K562 (cell line): ENCODE measurements at regions not wholly inside any gene's neighbourhood (a gene's known extent, or its start where the extent isn't known, plus 50 kb on each side); places are given as distances from the start of the nearest gene placed in this dataset.

Experiments used
- ATAC-seq: fragments of 200-7000 bp; cut with Tn5 transposase; 3 replicates; pipeline ENCODE4 v1.9.1; 2020; ENCODE audit warnings: moderate library complexity
- BruUV-seq: library from RNA; stranded (reverse); fragments of 400-500 nt; replicated peaks from 2 replicates; lab custom pipeline; 2021; lab: Mats Ljungman, UMichigan
- CTCF ChIA-PET: fragments of 300-600 bp; formaldehyde crosslinking; extraction: SDS; loops from one replicate; lab custom pipeline; 2021; ENCODE audit warnings: low intra/inter-chr PET ratio; lab: Yijun Ruan, JAX
- POLR2A ChIA-PET: fragments of 300-600, 350-650 bp; sonication (Branson Sonifier 250); formaldehyde crosslinking; extraction: SDS; loops from one replicate; lab custom pipeline; 2021; ENCODE audit warnings: antibody characterized with exemption, inconsistent platforms; lab: Yijun Ruan, JAX
- DNase-seq, 4 experiments: peaks; one replicate each; pipeline versions ENCODE4 v3.0.0 to v3.0.0-alpha.2; 2011 to 2018; ENCODE audit warnings: low spot score in 3 of 4, mixed read lengths in 3 of 4; ENCODE audit errors: extremely low read depth in 1 of 4
- FAIRE-seq: peaks from 2 replicates; lab custom pipeline; 2011; peaks lifted over from hg19 to GRCh38; lab: Jason Lieb, UNC
- H2AFZ ChIP-seq: 2 replicates; pipeline ENCODE4 v1.6.0; 2011; ENCODE audit warnings: low read depth, low read length, control low read depth, inconsistent platforms
- H3K27ac ChIP-seq: fragments of 200-600 bp; 3 replicates; pipeline ENCODE4 v1.8.0; 2011; ENCODE audit warnings: low read depth, mild to moderate bottlenecking, control low read depth, inconsistent platforms, low read length, moderate library complexity, mixed read lengths; ENCODE audit errors: extremely low read depth
- H3K27me3 ChIP-seq, 2 experiments: fragments of 300-600 bp in 1 of 2; 2 replicates in 1 of 2; 3 replicates in 1 of 2; pipeline versions ENCODE4 v1.6.0 to v1.8.0; 2011; ENCODE audit warnings: inconsistent platforms in 2 of 2, low read length in 2 of 2, mild to moderate bottlenecking in 1 of 2, mixed read lengths in 1 of 2, moderate library complexity in 1 of 2; ENCODE audit not compliant: control insufficient read depth in 2 of 2, insufficient read depth in 2 of 2
- H3K36me3 ChIP-seq: fragments of 300-600 bp; 3 replicates; pipeline ENCODE4 v1.8.0; 2011; ENCODE audit warnings: mild to moderate bottlenecking, low read length, inconsistent platforms; ENCODE audit not compliant: control insufficient read depth, insufficient read depth
- H3K4me1 ChIP-seq, 2 experiments: fragments of 200-600 bp in 1 of 2; replicated peaks in 1 of 2; 2 replicates in 1 of 2; 3 replicates in 1 of 2; pipeline versions ENCODE4 v1.5.1 to v1.8.0; 2011; ENCODE audit warnings: inconsistent platforms in 2 of 2, low read length in 2 of 2, mild to moderate bottlenecking in 1 of 2, mixed read lengths in 1 of 2, moderate library complexity in 1 of 2; ENCODE audit not compliant: control insufficient read depth in 2 of 2, insufficient read depth in 2 of 2
- H3K4me2 ChIP-seq: 2 replicates; pipeline ENCODE4 v1.6.1; 2011; ENCODE audit warnings: low read length, control low read depth, inconsistent platforms, mixed read lengths; ENCODE audit not compliant: insufficient read depth
- H3K4me3 ChIP-seq: fragments of 200-600 bp; sonication (generic), shearing (Covaris generic); 2 replicates; pipeline ENCODE4 v1.5.1; 2016; ENCODE audit warnings: control low read depth, inconsistent platforms
- H3K79me2 ChIP-seq: fragments of 200-600 bp; 3 replicates; pipeline ENCODE4 v1.8.0; 2011; ENCODE audit warnings: low read length, inconsistent platforms; ENCODE audit not compliant: control insufficient read depth, insufficient read depth
- H3K9ac ChIP-seq, 2 experiments: 2 replicates each; pipeline versions ENCODE4 v1.6.0 to v1.6.1; 2011; ENCODE audit warnings: low read depth in 2 of 2, low read length in 2 of 2, control low read depth in 1 of 2, inconsistent platforms in 1 of 2, mild to moderate bottlenecking in 1 of 2, mixed read lengths in 1 of 2; ENCODE audit not compliant: insufficient read depth in 1 of 2
- H3K9me1 ChIP-seq: one replicate; pipeline ENCODE4 v1.6.0; 2011; ENCODE audit warnings: inconsistent platforms, mild to moderate bottlenecking, low read length, moderate library complexity; ENCODE audit not compliant: control insufficient read depth, insufficient read depth
- H3K9me3 ChIP-seq: replicated peaks from 2 replicates; pipeline ENCODE4 v1.5.1; 2011; ENCODE audit warnings: low read depth, low read length, inconsistent platforms; ENCODE audit not compliant: control insufficient read depth, insufficient read depth
- H4K20me1 ChIP-seq: replicated peaks from 2 replicates; pipeline ENCODE4 v1.6.1; 2011; ENCODE audit warnings: low read length, inconsistent platforms, mixed read lengths; ENCODE audit not compliant: control insufficient read depth, insufficient read depth
- COPS2 ChIP-seq: fragments of 450-650 bp; conservative IDR thresholded peaks from 2 replicates; pipeline ENCODE4 v1.6.1; 2016; ENCODE audit warnings: mild to moderate bottlenecking, moderate library complexity
- E2F6 ChIP-seq, 2 experiments: IDR thresholded peaks; 2 replicates each; pipeline ENCODE4 v1.6.1; 2011; ENCODE audit warnings: borderline replicate concordance in 1 of 2, control low read depth in 1 of 2, low read depth in 1 of 2, low read length in 1 of 2, mild to moderate bottlenecking in 1 of 2, mixed read lengths in 1 of 2, moderate library complexity in 1 of 2; ENCODE audit not compliant: insufficient read depth in 1 of 2, insufficient read length in 1 of 2, poor library complexity in 1 of 2, severe bottlenecking in 1 of 2; ENCODE audit errors: extremely low read depth in 1 of 2
- KDM1A ChIP-seq, 2 experiments: fragments of 450-650 bp; IDR thresholded peaks; 2 replicates each; pipeline ENCODE4 v1.6.1; 2016; ENCODE audit warnings: mild to moderate bottlenecking in 2 of 2
- NFIC ChIP-seq: fragments of 450-650 bp; IDR thresholded peaks from 2 replicates; pipeline ENCODE4 v1.6.1; 2017; ENCODE audit warnings: mild to moderate bottlenecking, inconsistent platforms
- SRSF1 ChIP-seq: fragments of 200-400 bp; formaldehyde crosslinking; IDR thresholded peaks from 2 replicates; pipeline ENCODE4 v1.6.1; 2017; ENCODE audit warnings: mild to moderate bottlenecking, low read depth, low read length, moderate library complexity
- TCF7 ChIP-seq: sonication (generic); IDR thresholded peaks from 2 replicates; pipeline ENCODE4 v1.6.1; 2016; ENCODE audit warnings: antibody characterized with exemption, borderline replicate concordance
- ZNF395 ChIP-seq: fragments of 200-800 bp; sonication (Bioruptor generic); IDR thresholded peaks from 2 replicates; pipeline ENCODE4 v1.6.1; 2017; ENCODE audit warnings: missing genetic modification characterization, missing compliant biosample characterization
- WGBS: fragments of 100-300 bp; shearing (Covaris generic); methylation state at CpG from one replicate; pipeline ENCODE4 v1.1.6; 2016; ENCODE audit warnings: low coverage, mixed read lengths; ENCODE audit not compliant: insufficient coverage; ENCODE audit errors: missing lambda C conversion rate; 5-methylcytosine and 5-hydroxymethylcytosine counted together
- in situ Hi-C: fragments of 300-500 bp; cut with MboI; formaldehyde crosslinking; loops from 4 replicates; pipeline ENCODE4 v1.15.0; 2018; ENCODE audit warnings: inconsistent platforms, mixed read lengths
- intact Hi-C: fragments of 100-400 bp; cut with micrococcal nuclease; formaldehyde crosslinking; loops from 2 replicates; pipeline ENCODE4 v1.14.2; 2022

GRCh38 chr12:58408516-58408915 lies 467.1 kb downstream of the ATP23 start:
- no peak overlapping the region for H3K27ac ChIP-seq
- in situ Hi-C loops (no loop called here), intact Hi-C loops (no loop called here)
- H3K4me3 ChIP-seq: no peak overlapping the region
- CTCF ChIA-PET: no interaction called here
- no peak overlapping the region for H3K4me2 ChIP-seq
- DNase-seq: no peak
- no peaks in the 10 kb centered on the region for H3K36me3 ChIP-seq
- WGBS: 0% methylated on average over 1 of the region's 1 CpG
- H3K9ac ChIP-seq: no peak overlapping the region
- H2AFZ ChIP-seq: no peak overlapping the region
- H3K79me2 ChIP-seq: no peaks in the 10 kb centered on the region
- ATAC-seq: no peak
- FAIRE-seq: no peak
- no peaks in the 10 kb centered on the region for H4K20me1 ChIP-seq
- H3K9me1 ChIP-seq: no peaks in the 10 kb centered on the region
- H3K27me3 ChIP-seq: no peaks in the 10 kb centered on the region
- no peaks in the 10 kb centered on the region for H3K4me1 ChIP-seq
- no TSS peak for BruUV-seq
- POLR2A ChIA-PET: no interaction called here
- no peaks in the 10 kb centered on the region for H3K9me3 ChIP-seq
- TF ChIP-seq SRSF1 (no peak), E2F6 (IDR thresholded peaks at IDR 0.05; ENCODE audit: borderline replicate concordance in 1 of 2, extremely low read depth in 1 of 2, insufficient read depth in 1 of 2, insufficient read length in 1 of 2, low read depth in 1 of 2, low read length in 1 of 2, poor library complexity in 1 of 2, severe bottlenecking in 1 of 2) (no peak), TCF7 (no peak), COPS2 (no peak), KDM1A (IDR thresholded peaks at IDR 0.05) (no peak), ZNF395 (CRISPR knock-in tag) (no peak), NFIC (no peak)
